ENCODE measurements at regions not wholly inside any gene's neighbourhood (a gene's known extent, or its start where the extent isn't known, plus 50 kb on each side); places are given as distances from the start of the nearest gene placed in this dataset.

DNA sequence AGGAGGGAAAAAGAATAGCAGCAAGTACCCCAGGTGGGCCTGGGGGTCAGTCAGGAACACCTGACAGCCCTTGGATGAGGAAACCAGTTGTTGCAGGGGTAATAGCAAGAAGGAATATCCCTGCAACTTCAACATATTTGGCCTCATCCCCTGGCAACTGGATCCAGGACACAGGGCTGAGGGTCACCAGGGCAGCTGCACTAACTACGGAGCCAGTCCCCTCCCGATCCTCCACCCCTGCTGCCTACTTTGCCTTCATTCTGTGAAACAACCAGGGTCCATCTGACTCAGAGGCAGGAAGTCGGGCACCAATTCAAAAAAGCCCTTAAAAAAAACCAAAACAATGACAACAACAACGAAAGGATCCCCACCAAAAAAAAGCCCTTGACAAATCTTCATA lies 52.9 kb downstream of the FRMPD3 start:
- no peak for DNase-seq (ENCODE audit: low spot score)

GRCh38 chrX:107504006-107504405 lies 54.6 kb downstream of the FRMPD3 start:
- DNase-seq (ENCODE audit: low spot score): no peak

DNA sequence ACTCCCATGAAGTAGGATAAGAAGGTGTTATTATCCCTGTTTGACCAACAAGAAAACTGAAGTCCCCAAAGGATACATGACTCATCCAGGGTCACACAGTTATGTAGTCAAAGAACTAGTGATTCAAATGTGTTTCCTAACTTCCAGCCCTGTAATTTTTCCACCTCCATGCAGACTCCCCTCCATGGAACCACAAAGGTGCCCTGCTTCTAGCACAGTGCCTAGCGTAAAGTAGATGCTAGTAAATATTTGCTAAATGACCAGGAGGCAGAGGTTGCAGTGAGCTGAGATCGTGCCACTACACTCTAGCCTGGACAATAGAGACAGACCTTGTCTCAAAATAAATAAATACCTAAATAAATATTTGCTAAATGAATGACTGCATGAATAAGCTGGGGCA lies 55.8 kb downstream of the FRMPD3 start:
- no peak for DNase-seq (ENCODE audit: low spot score)

- no peak for DNase-seq (ENCODE audit: low spot score)
These were observed 57.2 kb downstream of the FRMPD3 start for GRCh38 chrX:107506596-107507031.

- no peak for DNase-seq (ENCODE audit: low spot score)
These were observed 57.8 kb downstream of the FRMPD3 start for GRCh38 chrX:107507093-107507743.

- no peak for DNase-seq (ENCODE audit: low spot score)
These were observed 58.3 kb downstream of the FRMPD3 start for GRCh38 chrX:107507744-107508117.

GRCh38 chrX:107508925-107509324 lies 59.5 kb downstream of the FRMPD3 start:
- DNase-seq (ENCODE audit: low spot score): no peak

DNA sequence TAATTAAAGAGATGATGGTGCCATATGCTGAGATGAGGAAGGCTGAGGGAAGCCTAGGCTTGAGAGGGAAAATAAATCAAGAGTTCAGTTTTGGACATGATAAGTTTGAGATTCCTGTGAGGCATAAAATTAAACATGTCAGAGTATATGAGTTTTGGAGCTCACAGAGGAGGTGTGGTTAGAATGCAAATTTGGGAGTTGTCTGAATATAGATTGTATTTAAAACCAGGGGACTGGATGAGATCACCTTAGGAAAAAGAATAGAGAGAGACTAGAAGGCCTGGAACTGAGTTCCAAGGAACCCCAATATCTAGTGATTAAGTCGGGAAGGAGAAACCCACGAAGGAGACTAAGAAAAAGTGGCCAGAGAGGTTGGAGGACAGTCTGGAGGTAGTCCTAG lies 65.5 kb downstream of the FRMPD3 start:
- no peak for DNase-seq (ENCODE audit: low spot score)

DNA sequence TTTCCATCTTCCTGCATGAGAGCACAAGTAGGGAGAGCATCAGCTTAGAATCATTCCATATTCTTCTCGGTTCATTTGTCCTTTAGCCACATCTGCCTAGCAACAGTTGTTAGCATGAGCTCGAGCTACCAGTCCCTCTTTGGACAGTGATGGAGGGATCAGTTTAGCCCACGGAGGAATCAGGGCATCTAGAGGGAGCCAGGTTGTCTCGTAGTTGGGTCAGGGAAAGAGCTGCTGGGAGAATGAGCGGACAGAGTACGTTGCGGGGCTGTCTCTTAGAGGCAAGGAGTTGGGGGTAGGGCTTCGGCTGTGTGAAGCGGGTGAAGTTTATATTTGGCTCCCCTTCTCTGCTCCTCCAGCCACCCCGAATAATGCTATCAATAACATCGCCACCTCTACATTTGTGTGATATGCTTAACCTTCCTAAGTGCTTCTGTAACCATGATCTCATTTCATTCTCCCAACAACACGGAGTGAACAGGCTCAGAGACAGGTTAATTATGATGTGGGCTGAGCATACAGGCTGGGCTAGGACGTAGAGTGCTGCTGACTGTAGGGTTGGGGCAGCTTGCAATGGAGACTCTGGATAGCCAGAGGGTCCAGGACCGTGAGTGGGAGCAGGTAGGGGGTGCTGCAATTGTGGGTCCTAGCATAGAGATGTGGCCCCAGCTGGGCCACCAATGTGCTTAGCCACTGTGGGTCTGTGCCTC lies 72.6 kb downstream of the FRMPD3 start:
- DNase-seq (ENCODE audit: low spot score): no peak

GRCh38 chrX:107522901-107523300 lies 73.4 kb downstream of the FRMPD3 start:
- no peak for DNase-seq (ENCODE audit: low spot score)

DNA sequence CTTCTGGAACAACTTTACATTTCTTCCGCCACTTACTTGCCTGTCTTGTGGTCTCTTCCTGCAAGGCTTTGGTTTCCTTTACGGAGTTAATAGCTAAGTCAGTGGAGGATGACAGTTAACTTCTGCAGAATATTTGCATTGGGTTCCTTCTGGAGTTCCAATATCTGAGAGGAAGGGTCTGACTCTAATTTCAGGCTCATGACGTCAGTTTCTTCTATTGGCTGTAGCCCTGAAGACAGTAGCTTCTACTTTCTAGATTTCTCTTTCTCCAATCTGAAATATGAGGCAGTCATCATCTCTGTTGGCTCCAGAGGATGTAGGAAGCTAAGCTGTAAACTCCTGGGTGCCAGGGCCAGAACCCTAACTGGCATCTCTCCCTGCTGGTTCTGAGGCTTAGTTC lies 76.7 kb downstream of the FRMPD3 start:
- no peak for DNase-seq (ENCODE audit: low spot score)

- no peak for DNase-seq (ENCODE audit: low spot score)
These were observed 80.7 kb downstream of the FRMPD3 start for GRCh38 chrX:107530141-107530540.

- DNase-seq (ENCODE audit: low spot score): peak; percentile 11
These were observed 88.4 kb downstream of the FRMPD3 start for GRCh38 chrX:107537815-107538214.

DNA sequence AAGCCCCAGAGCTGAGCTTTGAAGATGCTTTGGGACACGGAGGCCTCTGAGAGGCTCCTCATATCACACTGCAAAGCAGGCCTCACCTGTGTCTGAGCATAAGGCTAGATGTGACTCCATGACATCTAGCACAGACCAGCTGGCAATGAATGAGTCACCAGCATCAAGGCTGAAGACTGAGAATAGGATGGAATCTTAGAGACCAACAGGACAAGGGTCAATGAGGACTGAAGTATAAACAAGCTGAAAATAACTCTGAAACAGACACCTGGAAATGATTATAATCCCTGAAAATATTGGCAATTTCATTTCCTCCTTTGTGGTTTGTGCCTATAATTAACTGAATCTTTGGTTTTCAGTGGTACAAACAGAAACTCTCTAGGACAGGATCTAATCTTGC lies 87.1 kb upstream of the PRPS1 start:
- DNase-seq (ENCODE audit: low spot score): no peak

DNA sequence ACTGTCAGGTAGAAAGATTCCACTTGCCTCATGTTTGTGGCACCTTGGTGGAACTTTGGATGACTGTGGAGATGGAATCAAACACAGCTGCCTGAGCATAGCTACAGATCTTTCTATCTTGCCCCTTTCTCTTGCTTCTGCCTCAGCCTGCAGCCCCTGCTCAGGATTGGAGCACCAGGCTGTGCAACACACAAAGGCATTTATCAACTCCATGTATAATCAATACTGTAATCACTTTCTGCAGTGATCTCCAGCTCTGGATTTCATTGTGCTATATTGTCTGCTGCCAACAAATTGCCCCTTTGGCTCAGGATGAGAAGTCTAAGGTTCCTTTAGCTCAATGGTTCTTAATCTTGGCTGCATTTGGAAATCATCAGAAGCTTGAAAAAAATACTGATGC lies 86.3 kb upstream of the PRPS1 start:
- DNase-seq (ENCODE audit: low spot score): no peak

- DNase-seq (ENCODE audit: low spot score): no peak
These were observed 85.8 kb upstream of the PRPS1 start for GRCh38 chrX:107542500-107542899.

- no peak for DNase-seq (ENCODE audit: low spot score)
These were observed 80.7 kb upstream of the PRPS1 start for GRCh38 chrX:107547621-107548020.

GRCh38 chrX:107548775-107549174 lies 79.5 kb upstream of the PRPS1 start:
- DNase-seq (ENCODE audit: low spot score): no peak

- no peak for DNase-seq (ENCODE audit: low spot score)
These were observed 78.8 kb upstream of the PRPS1 start for GRCh38 chrX:107549504-107549903.

DNA sequence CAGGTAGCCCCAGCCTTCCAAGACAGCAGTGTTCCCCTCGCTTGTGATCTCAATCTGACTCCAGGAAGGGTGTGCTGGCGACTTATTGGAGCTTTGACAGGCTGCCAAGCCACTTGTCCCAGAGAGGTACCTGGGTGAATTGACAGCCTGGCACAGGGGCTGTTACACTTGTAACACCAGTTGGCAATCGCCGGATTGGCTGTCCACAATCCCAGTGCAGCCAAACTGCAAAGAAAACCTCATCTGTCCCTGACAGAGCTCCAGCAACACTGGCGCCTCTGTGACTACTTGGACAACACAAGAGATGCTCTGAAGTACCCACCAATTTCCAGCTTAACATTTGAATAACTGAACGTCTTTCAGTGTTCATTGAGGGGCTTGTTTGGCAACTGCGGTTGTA lies 76.8 kb upstream of the PRPS1 start:
- no peak for DNase-seq (ENCODE audit: low spot score)

DNA sequence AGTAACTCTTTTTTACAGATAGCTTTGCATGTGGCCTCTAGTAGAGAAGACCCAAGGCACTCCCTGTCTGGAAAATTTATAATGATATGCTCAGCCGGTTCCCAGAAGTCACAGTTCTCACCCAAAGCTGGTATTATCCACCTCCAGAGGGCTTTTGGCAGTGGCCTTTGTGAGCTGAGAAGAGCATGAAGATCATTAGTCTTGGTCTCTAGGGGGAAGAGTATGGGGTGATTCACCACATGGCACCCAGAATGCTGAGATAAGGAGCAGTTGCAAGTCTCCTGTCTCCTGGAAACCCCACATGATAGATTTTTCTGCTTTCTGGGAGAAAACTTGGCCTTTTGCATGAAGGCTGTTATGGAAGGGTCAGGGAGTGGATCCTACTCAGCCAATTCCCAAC lies 75.4 kb upstream of the PRPS1 start:
- no peak for DNase-seq (ENCODE audit: low spot score)

GRCh38 chrX:107556967-107557366 lies 71.3 kb upstream of the PRPS1 start:
- no peak for DNase-seq (ENCODE audit: low spot score)

GRCh38 chrX:107559506-107559905 lies 68.8 kb upstream of the PRPS1 start:
- DNase-seq (ENCODE audit: low spot score): no peak

GRCh38 chrX:107560041-107560440 lies 68.3 kb upstream of the PRPS1 start:
- DNase-seq (ENCODE audit: low spot score): no peak
